Activated T-cell treated with anti-CD3 and anti-CD28 coated beads, Interleukin-2, amount 50 U/mL, for 72 hours (primary cell): ENCODE measurements at regions not wholly inside any gene's neighbourhood (a gene's known extent, or its start where the extent isn't known, plus 50 kb on each side); places are given as distances from the start of the nearest gene placed in this dataset.
"Not testable (repeated sequence)": the region's sequence is repeated elsewhere in the genome, so short reads cannot be mapped to it uniquely, and the experiment has no call there.

Experiments used
- ATAC-seq, 2 donors: fragments of 150-1000 bp; cut with Tn5 transposase; replicated peaks in 1 of 2; 2 replicates each; pipeline ENCODE4 v1.10.0; 2021; ENCODE audit warnings: moderate library complexity in 2 of 2, mild to moderate bottlenecking in 1 of 2
- DNase-seq, 2 donors: peaks; one replicate each; pipeline ENCODE4 v3.0.0; 2021 to 2022; ENCODE audit warnings: mixed read lengths in 1 of 2
- H3K27ac Mint-ChIP-seq: one replicate; pipeline ENCODE4 v1.8.0; 2022; ENCODE audit warnings: mild to moderate bottlenecking, moderate library complexity, mixed read lengths
- H3K27me3 Mint-ChIP-seq: one replicate; pipeline ENCODE4 v1.8.0; 2022; ENCODE audit warnings: low read depth, mixed read lengths
- H3K36me3 Mint-ChIP-seq, 2 donors: one replicate each; pipeline ENCODE4 v1.8.0; 2022; ENCODE audit warnings: mixed read lengths in 2 of 2, mild to moderate bottlenecking in 1 of 2; ENCODE audit not compliant: insufficient read depth in 2 of 2
- H3K4me1 Mint-ChIP-seq: one replicate; pipeline ENCODE4 v1.8.0; 2022; ENCODE audit warnings: low read depth, mixed read lengths
- H3K4me3 Mint-ChIP-seq, 2 donors: one replicate each; pipeline ENCODE4 v1.8.0; 2022; ENCODE audit warnings: mild to moderate bottlenecking in 2 of 2, mixed read lengths in 2 of 2, moderate library complexity in 2 of 2
- H3K9me3 Mint-ChIP-seq, 2 donors: one replicate each; pipeline ENCODE4 v1.8.0; 2022; ENCODE audit warnings: mixed read lengths in 2 of 2

DNA sequence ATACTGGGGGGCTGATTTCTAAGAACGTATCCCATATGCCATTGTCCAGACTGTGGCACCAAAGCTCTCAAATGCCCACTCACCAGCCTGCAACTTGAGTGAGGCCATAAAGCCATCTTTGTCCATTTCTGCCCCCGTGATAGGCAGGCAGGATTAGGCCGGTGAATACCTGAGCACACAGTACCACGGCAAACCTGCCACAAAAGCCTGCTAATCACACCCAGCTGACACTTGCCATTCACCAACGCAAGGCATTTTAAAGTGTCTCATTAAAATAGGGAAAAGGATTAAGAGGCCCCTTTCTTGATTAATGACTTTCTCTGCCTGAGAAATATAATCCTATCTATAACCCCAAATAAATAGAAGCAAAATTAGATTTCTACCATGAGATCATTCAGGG lies 111.4 kb upstream of the NANOS1 start:
- no peak for ATAC-seq

GRCh38 chr10:118918587-118918986 lies 110.9 kb upstream of the NANOS1 start:
- ATAC-seq (no peak), DNase-seq (no peak)
- Mint-ChIP-seq H3K27me3 (peaks cover 13% of the 10 kb centered on the region), H3K4me3 (no peak overlapping the region), H3K9me3 (no peaks in the 10 kb centered on the region), H3K27ac (no peak overlapping the region), H3K4me1 (no peaks in the 10 kb centered on the region), H3K36me3 (no peaks in the 10 kb centered on the region)

More for the DNA sequence above, 111.4 kb upstream of the NANOS1 start:
- peaks cover 13% of the 10 kb centered on the region for H3K27me3 Mint-ChIP-seq
- H3K9me3 Mint-ChIP-seq: no peaks in the 10 kb centered on the region
- H3K36me3 Mint-ChIP-seq: no peaks in the 10 kb centered on the region
- no peak for DNase-seq
- H3K27ac Mint-ChIP-seq: no peak overlapping the region
- no peak overlapping the region for H3K4me3 Mint-ChIP-seq
- H3K4me1 Mint-ChIP-seq: no peaks in the 10 kb centered on the region

- H3K27me3 Mint-ChIP-seq: peaks cover 13% of the 10 kb centered on the region
- no peaks in the 10 kb centered on the region for H3K9me3 Mint-ChIP-seq
- H3K4me1 Mint-ChIP-seq: no peaks in the 10 kb centered on the region
- no peak for DNase-seq
- H3K4me3 Mint-ChIP-seq: no peak overlapping the region
- no peak overlapping the region for H3K27ac Mint-ChIP-seq
- no peak for ATAC-seq
- H3K36me3 Mint-ChIP-seq: no peaks in the 10 kb centered on the region
Observed at GRCh38 chr10:118920206-118920605, 109.3 kb upstream of the NANOS1 start.

GRCh38 chr10:118922226-118922625 lies 107.3 kb upstream of the NANOS1 start:
- H3K27me3 Mint-ChIP-seq: peaks cover 23% of the 10 kb centered on the region
- no peak for DNase-seq
- no peak overlapping the region for H3K27ac Mint-ChIP-seq
- no peaks in the 10 kb centered on the region for H3K36me3 Mint-ChIP-seq
- ATAC-seq: no peak
- H3K9me3 Mint-ChIP-seq: no peaks in the 10 kb centered on the region
- no peaks in the 10 kb centered on the region for H3K4me1 Mint-ChIP-seq
- H3K4me3 Mint-ChIP-seq: no peak overlapping the region

- Mint-ChIP-seq H3K4me3 (no peak overlapping the region), H3K9me3 (no peaks in the 10 kb centered on the region), H3K4me1 (no peaks in the 10 kb centered on the region), H3K36me3 (no peaks in the 10 kb centered on the region), H3K27me3 (peaks cover 23% of the 10 kb centered on the region), H3K27ac (no peak overlapping the region)
- ATAC-seq: no peak
- DNase-seq: no peak
Observed at GRCh38 chr10:118922972-118923371, 106.5 kb upstream of the NANOS1 start.

DNA sequence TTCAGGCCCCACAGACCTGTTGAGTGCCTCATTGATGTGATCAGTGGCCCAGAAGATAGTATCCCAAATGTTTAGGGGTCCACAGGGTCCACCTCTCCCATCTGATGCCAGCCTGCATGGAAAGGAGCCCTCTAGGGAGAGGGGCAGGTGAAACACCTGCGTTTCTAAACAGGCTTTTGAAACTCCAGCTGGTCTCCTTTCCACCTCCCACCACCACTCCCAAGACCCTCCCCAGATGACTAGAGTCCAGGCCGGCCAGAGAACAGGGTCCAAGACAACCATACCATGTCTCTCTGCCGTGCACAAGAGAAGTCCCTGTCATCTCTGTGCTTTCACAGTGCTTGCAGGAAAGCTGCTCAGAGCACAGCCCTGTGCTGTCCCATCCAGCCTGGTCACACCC lies 105.0 kb upstream of the NANOS1 start:
- ATAC-seq (no peak), DNase-seq (no peak)
- Mint-ChIP-seq H3K4me1 (no peaks in the 10 kb centered on the region), H3K27ac (no peak overlapping the region), H3K9me3 (peaks cover 0 to 2% of the 10 kb centered on the region in 2 donors), H3K27me3 (peaks cover 23% of the 10 kb centered on the region), H3K36me3 (no peaks in the 10 kb centered on the region), H3K4me3 (no peak overlapping the region)

DNA sequence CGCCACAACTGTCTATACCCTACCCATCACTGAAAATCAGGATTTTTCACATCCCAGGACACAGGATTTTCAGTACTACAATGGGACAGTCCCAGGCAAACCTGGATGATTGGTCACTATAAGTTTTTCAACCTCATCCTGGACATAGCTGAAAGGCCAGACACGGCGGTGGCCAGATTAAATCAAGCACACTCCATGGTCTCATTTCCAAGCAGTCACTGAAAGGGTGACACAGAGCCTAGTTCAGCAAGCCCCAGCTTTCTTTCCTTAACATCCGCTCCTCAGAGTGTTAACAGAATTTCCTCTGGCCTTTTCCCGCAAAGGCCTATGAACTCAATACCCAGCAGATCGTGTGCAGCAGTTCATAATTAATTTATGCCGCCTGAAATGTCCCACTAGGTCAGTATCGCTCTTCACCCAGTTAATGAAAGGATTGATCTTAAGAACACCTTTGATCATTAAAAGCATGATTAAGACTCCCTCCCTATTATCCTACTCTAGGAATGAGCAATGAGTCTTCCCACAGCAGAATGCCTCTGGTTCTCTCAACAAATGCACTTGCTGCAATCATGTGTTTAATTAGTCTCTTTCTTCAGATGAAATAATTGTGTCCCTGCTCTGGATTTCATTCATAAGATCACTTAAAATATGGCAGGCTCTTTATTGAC lies 104.0 kb upstream of the NANOS1 start:
- Mint-ChIP-seq H3K27ac (no peak overlapping the region), H3K27me3 (peaks cover 23% of the 10 kb centered on the region), H3K4me3 (no peak overlapping the region), H3K9me3 (peaks cover 4% of the 10 kb centered on the region in 2 donors), H3K36me3 (peaks cover 0 to 1% of the 10 kb centered on the region in 2 donors), H3K4me1 (no peaks in the 10 kb centered on the region)
- ATAC-seq: no peak
- no peak for DNase-seq

- no peak overlapping the region for H3K27ac Mint-ChIP-seq
- peaks cover 23% of the 10 kb centered on the region for H3K27me3 Mint-ChIP-seq
- peaks cover 7 to 9% of the 10 kb centered on the region in 2 donors for H3K9me3 Mint-ChIP-seq
- peaks cover 0 to 6% of the 10 kb centered on the region in 2 donors for H3K36me3 Mint-ChIP-seq
- no peak overlapping the region for H3K4me3 Mint-ChIP-seq
- H3K4me1 Mint-ChIP-seq: no peaks in the 10 kb centered on the region
- ATAC-seq: no peak
- DNase-seq: no peak
Observed at GRCh38 chr10:118926072-118926417, 103.5 kb upstream of the NANOS1 start.

DNA sequence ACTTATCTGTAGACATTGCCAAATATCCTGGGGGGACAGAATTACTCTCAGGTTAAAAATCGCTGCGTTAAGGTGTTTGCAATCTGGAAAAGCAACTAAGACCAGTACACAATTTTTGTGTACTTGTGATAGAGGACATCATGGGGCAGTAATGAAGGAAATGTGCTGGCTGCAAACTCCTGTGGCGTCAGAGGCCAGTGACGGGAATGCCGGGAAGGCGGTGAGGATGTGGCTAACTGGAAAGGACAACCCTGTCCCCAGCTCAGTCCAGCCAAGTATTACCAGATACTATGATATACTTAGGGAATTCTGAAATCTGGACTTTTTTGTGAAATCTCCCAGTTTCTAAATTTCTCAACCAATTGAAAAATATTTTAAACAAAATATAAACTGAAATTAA lies 103.1 kb upstream of the NANOS1 start:
- Mint-ChIP-seq H3K4me3 (no peak overlapping the region), H3K27me3 (peaks cover 19% of the 10 kb centered on the region), H3K9me3 (peaks cover 10 to 11% of the 10 kb centered on the region in 2 donors), H3K4me1 (no peaks in the 10 kb centered on the region), H3K36me3 (peaks cover 3 to 9% of the 10 kb centered on the region in 2 donors), H3K27ac (no peak overlapping the region)
- no peak for ATAC-seq
- no peak for DNase-seq

DNA sequence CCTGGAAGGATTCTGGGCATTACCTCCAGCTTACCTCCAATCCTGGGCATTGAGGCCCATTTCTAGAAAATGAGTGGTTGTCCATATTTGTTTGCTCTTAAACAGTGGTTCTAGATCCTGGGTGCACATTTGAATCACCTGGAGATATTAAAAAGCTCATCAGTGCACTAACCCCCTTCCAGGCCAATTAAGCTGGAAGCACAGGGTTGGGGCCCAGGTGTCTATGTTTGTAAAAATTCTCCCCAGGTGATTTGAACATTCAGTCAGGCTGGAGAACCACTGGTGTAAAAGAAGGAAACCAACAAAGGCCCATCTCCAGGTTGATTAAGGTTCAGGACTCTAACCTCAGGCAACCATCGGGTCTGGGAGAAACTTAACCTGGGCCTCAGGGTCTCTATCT lies 102.6 kb upstream of the NANOS1 start:
- Mint-ChIP-seq H3K4me3 (no peak overlapping the region), H3K27ac (no peak overlapping the region), H3K36me3 (peaks cover 3 to 9% of the 10 kb centered on the region in 2 donors), H3K9me3 (peaks cover 13 to 14% of the 10 kb centered on the region in 2 donors), H3K4me1 (no peaks in the 10 kb centered on the region), H3K27me3 (peaks cover 14% of the 10 kb centered on the region)
- DNase-seq (no peak), ATAC-seq (no peak)

GRCh38 chr10:118927321-118927720 lies 102.2 kb upstream of the NANOS1 start:
- no peak overlapping the region for H3K27ac Mint-ChIP-seq
- peaks cover 13 to 14% of the 10 kb centered on the region in 2 donors for H3K9me3 Mint-ChIP-seq
- peaks cover 3 to 9% of the 10 kb centered on the region in 2 donors for H3K36me3 Mint-ChIP-seq
- H3K4me1 Mint-ChIP-seq: no peaks in the 10 kb centered on the region
- ATAC-seq: no peak
- no peak overlapping the region for H3K4me3 Mint-ChIP-seq
- H3K27me3 Mint-ChIP-seq: peaks cover 10% of the 10 kb centered on the region
- DNase-seq: no peak

- H3K9me3 Mint-ChIP-seq: peaks cover 15 to 20% of the 10 kb centered on the region in 2 donors
- no peak overlapping the region for H3K4me3 Mint-ChIP-seq
- DNase-seq (no peak), ATAC-seq (no peak)
- H3K36me3 Mint-ChIP-seq: peaks cover 8 to 9% of the 10 kb centered on the region in 2 donors
- H3K4me1 Mint-ChIP-seq: no peaks in the 10 kb centered on the region
- H3K27me3 Mint-ChIP-seq: peaks cover 34% of the 10 kb centered on the region
- H3K27ac Mint-ChIP-seq: no peak overlapping the region
Observed at GRCh38 chr10:118930614-118931013, 98.9 kb upstream of the NANOS1 start.

GRCh38 chr10:118931436-118931835 lies 98.1 kb upstream of the NANOS1 start:
- DNase-seq: no peak
- Mint-ChIP-seq H3K9me3 (peaks cover 15 to 20% of the 10 kb centered on the region in 2 donors), H3K36me3 (peaks cover 8 to 9% of the 10 kb centered on the region in 2 donors), H3K27me3 (peaks cover 26% of the 10 kb centered on the region), H3K27ac (no peak overlapping the region), H3K4me1 (no peaks in the 10 kb centered on the region), H3K4me3 (no peak overlapping the region)
- ATAC-seq: no peak

- not testable (repeated sequence) for H3K4me3 Mint-ChIP-seq
Observed at GRCh38 chr10:118932154-118932553, 97.4 kb upstream of the NANOS1 start.

More at GRCh38 chr10:118932154-118932553, 97.4 kb upstream of the NANOS1 start:
- Mint-ChIP-seq H3K9me3 (peaks cover 15 to 20% of the 10 kb centered on the region in 2 donors), H3K27me3 (peaks cover 30% of the 10 kb centered on the region)
- H3K27ac Mint-ChIP-seq, H3K36me3 Mint-ChIP-seq, DNase-seq, H3K4me1 Mint-ChIP-seq, ATAC-seq: not testable (repeated sequence)
